D721Med (cell line): ENCODE measurements at regions not wholly inside any gene's neighbourhood (a gene's known extent, or its start where the extent isn't known, plus 50 kb on each side); places are given as distances from the start of the nearest gene placed in this dataset.
A peak's percentile ranks its signal among the peaks of the same experiment; 100 is the strongest.

ENCODE experiments used
- DNase-seq: peaks from one replicate; pipeline ENCODE4 v3.0.0; 2011; ENCODE audit warnings: low spot score; ENCODE audit not compliant: insufficient read length
- FAIRE-seq: peaks from 2 replicates; lab custom pipeline; 2011; peaks lifted over from hg19 to GRCh38; lab: Jason Lieb, UNC
- TF ChIP-seq, protein P1 (sequence below): IDR thresholded peaks from 2 replicates; pipeline ENCODE4 v1.5.1; 2012; ENCODE audit warnings: mild to moderate bottlenecking, control low read depth; ENCODE audit not compliant: insufficient read depth; ENCODE audit errors: missing control alignments

DNA sequence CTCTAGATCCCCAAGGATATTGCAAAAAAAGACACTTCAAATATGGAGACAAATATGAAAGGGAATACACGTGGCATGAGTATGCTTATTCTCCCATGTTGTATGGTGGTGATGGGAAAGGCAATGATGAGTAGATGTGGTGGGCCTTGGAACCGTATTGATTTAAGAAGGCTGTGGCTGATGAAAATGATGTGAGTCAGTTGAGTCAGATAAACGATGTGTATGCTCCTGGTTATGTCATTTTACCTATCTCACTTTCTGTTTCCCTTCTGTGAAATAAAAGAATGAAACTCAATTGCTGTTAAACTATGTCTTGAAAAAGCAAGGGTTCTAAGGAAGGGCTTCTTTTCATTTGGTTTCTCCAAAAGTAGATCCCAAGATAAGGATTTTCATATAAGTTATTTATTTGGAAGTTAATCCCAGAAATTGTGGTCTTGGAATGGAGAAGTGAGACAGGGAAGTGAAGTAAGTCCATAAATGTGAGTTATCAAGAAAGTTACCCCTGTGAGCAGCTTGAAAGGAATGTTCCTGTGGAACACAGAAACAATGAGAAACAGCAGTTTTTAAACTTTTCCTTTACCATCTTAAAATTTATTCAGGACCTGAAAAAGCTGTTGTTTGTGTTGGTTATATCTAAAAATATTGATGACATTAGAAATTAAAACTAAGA is 292.0 kb downstream of the DUSP10 start:
- FAIRE-seq (no peak), DNase-seq (no peak)
- TF ChIP-seq, protein P1, sequence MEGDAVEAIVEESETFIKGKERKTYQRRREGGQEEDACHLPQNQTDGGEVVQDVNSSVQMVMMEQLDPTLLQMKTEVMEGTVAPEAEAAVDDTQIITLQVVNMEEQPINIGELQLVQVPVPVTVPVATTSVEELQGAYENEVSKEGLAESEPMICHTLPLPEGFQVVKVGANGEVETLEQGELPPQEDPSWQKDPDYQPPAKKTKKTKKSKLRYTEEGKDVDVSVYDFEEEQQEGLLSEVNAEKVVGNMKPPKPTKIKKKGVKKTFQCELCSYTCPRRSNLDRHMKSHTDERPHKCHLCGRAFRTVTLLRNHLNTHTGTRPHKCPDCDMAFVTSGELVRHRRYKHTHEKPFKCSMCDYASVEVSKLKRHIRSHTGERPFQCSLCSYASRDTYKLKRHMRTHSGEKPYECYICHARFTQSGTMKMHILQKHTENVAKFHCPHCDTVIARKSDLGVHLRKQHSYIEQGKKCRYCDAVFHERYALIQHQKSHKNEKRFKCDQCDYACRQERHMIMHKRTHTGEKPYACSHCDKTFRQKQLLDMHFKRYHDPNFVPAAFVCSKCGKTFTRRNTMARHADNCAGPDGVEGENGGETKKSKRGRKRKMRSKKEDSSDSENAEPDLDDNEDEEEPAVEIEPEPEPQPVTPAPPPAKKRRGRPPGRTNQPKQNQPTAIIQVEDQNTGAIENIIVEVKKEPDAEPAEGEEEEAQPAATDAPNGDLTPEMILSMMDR, result no peak

DNA sequence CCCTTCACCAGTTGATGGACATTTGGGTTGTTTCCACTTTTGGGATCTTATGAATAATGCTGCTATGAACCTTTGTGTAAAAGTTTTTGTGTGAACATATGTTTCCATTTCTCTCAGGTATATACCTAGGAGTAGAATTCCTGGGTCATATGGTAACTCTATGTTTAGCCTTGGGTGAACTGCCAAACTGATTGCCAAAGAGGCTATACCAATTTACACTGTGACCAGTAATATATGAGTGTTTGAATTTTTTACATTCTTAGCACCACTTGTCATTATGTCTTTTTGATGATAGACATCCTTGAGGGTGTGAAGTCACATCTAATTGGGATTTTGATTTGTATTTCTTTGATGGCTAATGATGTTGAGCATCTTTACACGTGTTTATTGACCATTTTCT is 290.1 kb downstream of the DUSP10 start:
- DNase-seq, result no peak
- peak; percentile 64 for FAIRE-seq
- TF ChIP-seq, protein P1, result no peak

DNA sequence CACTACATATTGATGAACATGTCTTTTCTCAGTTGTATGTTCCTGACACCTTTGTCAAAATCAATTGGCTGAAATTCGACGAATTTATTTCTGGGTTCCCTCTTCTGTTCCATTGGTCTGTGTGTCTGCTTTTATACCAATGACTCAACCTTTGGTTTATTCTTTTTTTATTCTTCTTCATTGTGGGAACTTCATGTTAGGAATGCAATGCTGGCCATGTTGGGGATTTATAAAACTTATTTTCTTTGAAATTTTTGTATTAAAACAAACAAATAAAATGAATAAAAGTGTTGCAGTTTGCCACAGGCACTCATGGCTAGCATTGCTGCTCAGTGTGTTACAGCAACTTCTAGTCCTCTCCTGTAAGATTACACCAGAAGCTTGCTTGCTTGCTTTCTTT is 287.8 kb downstream of the DUSP10 start:
- TF ChIP-seq, protein P1, result no peak
- FAIRE-seq (no peak), DNase-seq (no peak)

DNA sequence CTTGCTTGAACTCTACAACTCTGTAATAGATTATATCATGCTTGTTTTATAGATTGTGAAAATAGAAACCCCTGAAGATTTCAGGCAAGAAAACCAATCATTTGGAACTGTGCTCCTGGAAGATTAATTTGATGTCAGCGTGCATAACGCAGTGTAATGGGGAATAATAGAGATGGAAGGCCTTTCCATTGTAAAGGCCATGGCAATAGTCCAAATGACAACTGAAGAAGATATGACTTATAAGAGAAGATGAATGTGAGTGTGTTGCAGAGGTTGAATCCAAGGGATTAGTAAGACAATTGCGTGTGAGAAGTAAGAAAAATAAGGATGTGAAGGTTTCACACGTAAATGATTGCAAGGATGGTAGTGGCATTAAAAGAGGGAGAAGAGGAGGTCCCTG is 285.0 kb downstream of the DUSP10 start:
- FAIRE-seq (no peak), DNase-seq (no peak)
- TF ChIP-seq, protein P1, result no peak

DNA sequence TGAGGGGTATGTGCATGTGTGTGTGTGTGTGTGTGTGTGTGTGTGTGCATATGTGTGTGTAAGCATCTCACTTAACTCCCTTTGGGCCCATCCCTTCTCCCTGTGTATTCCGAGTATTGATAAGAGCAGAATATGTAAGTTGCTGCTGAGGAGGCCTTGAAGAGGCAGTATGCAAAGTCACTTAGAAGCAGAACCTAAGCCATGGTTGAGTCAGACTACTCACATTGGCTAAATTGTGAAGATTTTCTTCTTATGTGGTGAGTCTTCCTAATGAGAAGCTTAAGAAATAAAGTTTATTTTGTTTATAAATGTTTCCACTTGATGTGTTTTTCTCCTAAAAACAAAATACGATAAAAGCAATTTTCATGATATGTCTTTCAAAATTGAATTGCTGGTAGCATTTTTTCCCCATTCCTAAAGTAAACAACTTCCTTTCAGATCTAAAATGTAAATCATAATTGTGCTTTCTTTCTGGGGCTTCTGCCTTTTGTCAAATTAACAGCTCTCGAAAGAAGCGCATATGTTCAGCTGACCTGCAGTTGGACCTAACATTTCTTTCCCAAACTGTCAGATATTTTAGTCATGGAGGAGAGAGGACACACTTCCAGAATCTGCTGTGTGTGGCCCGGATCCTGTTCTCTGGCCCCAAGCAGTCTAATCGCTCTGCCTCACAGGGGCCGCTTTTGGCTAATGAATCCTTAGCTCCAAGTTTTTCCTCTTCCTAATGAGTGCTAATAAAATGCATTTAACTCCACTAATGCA is 284.0 kb downstream of the DUSP10 start:
- FAIRE-seq, result peak; percentile 66
- TF ChIP-seq, protein P1, result no peak
- no peak for DNase-seq

DNA sequence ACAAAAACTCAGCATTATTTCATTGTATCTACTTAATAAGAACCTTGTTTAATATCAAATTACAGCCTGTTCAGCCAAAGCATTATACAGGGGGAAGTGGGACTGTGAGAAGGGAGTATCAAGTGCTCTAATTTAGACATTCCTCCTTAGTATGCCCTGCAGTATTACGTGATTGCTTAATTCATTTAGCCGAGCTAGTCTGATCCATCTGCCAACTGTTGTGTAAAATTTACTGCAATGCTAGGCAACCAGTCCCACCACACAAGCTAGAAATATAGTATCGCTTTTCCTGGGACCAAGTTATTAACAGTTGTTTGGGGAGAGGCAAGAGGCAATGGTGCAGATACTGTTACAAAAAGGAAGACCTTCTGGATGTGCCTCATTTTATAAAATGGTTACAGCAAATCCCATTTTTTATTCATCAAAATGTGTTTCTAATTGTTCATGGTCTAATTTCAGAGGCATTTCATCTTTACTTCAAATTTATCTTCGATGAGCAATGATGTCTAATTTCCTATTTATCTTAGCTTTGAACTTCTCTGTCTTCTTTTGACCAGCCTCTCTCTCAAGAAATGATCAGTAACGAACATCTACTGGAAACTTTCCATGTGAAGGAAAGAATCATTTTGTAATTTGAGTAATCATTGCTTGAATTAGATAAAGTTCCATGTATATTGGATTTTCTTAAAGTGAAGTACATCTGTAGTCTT is 283.3 kb downstream of the DUSP10 start:
- FAIRE-seq, result peak; percentile 86
- TF ChIP-seq, protein P1, result no peak
- no peak for DNase-seq
